K562 (cell line): ENCODE measurements at regions not wholly inside any gene's neighbourhood (a gene's known extent, or its start where the extent isn't known, plus 50 kb on each side); places are given as distances from the start of the nearest gene placed in this dataset.

Experiments
- ATAC-seq: fragments of 200-7000 bp; cut with Tn5 transposase; 3 replicates; pipeline ENCODE4 v1.9.1; 2020; ENCODE audit warnings: moderate library complexity
- BruUV-seq: library from RNA; stranded (reverse); fragments of 400-500 nt; replicated peaks from 2 replicates; lab custom pipeline; 2021; lab: Mats Ljungman, UMichigan
- CTCF ChIA-PET: fragments of 300-600 bp; formaldehyde crosslinking; extraction: SDS; loops from one replicate; lab custom pipeline; 2021; ENCODE audit warnings: low intra/inter-chr PET ratio; lab: Yijun Ruan, JAX
- POLR2A ChIA-PET: fragments of 300-600, 350-650 bp; sonication (Branson Sonifier 250); formaldehyde crosslinking; extraction: SDS; loops from one replicate; lab custom pipeline; 2021; ENCODE audit warnings: antibody characterized with exemption, inconsistent platforms; lab: Yijun Ruan, JAX
- DNase-seq, 4 experiments: peaks; one replicate each; pipeline versions ENCODE4 v3.0.0 to v3.0.0-alpha.2; 2011 to 2018; ENCODE audit warnings: low spot score in 3 of 4, mixed read lengths in 3 of 4; ENCODE audit errors: extremely low read depth in 1 of 4
- FAIRE-seq: peaks from 2 replicates; lab custom pipeline; 2011; peaks lifted over from hg19 to GRCh38; lab: Jason Lieb, UNC
- H2AFZ ChIP-seq: 2 replicates; pipeline ENCODE4 v1.6.0; 2011; ENCODE audit warnings: low read depth, low read length, control low read depth, inconsistent platforms
- H3K27ac ChIP-seq: fragments of 200-600 bp; 3 replicates; pipeline ENCODE4 v1.8.0; 2011; ENCODE audit warnings: low read depth, mild to moderate bottlenecking, control low read depth, inconsistent platforms, low read length, moderate library complexity, mixed read lengths; ENCODE audit errors: extremely low read depth
- H3K27me3 ChIP-seq, 2 experiments: fragments of 300-600 bp in 1 of 2; 2 replicates in 1 of 2; 3 replicates in 1 of 2; pipeline versions ENCODE4 v1.6.0 to v1.8.0; 2011; ENCODE audit warnings: inconsistent platforms in 2 of 2, low read length in 2 of 2, mild to moderate bottlenecking in 1 of 2, mixed read lengths in 1 of 2, moderate library complexity in 1 of 2; ENCODE audit not compliant: control insufficient read depth in 2 of 2, insufficient read depth in 2 of 2
- H3K36me3 ChIP-seq: fragments of 300-600 bp; 3 replicates; pipeline ENCODE4 v1.8.0; 2011; ENCODE audit warnings: mild to moderate bottlenecking, low read length, inconsistent platforms; ENCODE audit not compliant: control insufficient read depth, insufficient read depth
- H3K4me1 ChIP-seq, 2 experiments: fragments of 200-600 bp in 1 of 2; replicated peaks in 1 of 2; 2 replicates in 1 of 2; 3 replicates in 1 of 2; pipeline versions ENCODE4 v1.5.1 to v1.8.0; 2011; ENCODE audit warnings: inconsistent platforms in 2 of 2, low read length in 2 of 2, mild to moderate bottlenecking in 1 of 2, mixed read lengths in 1 of 2, moderate library complexity in 1 of 2; ENCODE audit not compliant: control insufficient read depth in 2 of 2, insufficient read depth in 2 of 2
- H3K4me2 ChIP-seq: 2 replicates; pipeline ENCODE4 v1.6.1; 2011; ENCODE audit warnings: low read length, control low read depth, inconsistent platforms, mixed read lengths; ENCODE audit not compliant: insufficient read depth
- H3K4me3 ChIP-seq: fragments of 200-600 bp; sonication (generic), shearing (Covaris generic); 2 replicates; pipeline ENCODE4 v1.5.1; 2016; ENCODE audit warnings: control low read depth, inconsistent platforms
- H3K79me2 ChIP-seq: fragments of 200-600 bp; 3 replicates; pipeline ENCODE4 v1.8.0; 2011; ENCODE audit warnings: low read length, inconsistent platforms; ENCODE audit not compliant: control insufficient read depth, insufficient read depth
- H3K9ac ChIP-seq, 2 experiments: 2 replicates each; pipeline versions ENCODE4 v1.6.0 to v1.6.1; 2011; ENCODE audit warnings: low read depth in 2 of 2, low read length in 2 of 2, control low read depth in 1 of 2, inconsistent platforms in 1 of 2, mild to moderate bottlenecking in 1 of 2, mixed read lengths in 1 of 2; ENCODE audit not compliant: insufficient read depth in 1 of 2
- H3K9me1 ChIP-seq: one replicate; pipeline ENCODE4 v1.6.0; 2011; ENCODE audit warnings: inconsistent platforms, mild to moderate bottlenecking, low read length, moderate library complexity; ENCODE audit not compliant: control insufficient read depth, insufficient read depth
- H3K9me3 ChIP-seq: replicated peaks from 2 replicates; pipeline ENCODE4 v1.5.1; 2011; ENCODE audit warnings: low read depth, low read length, inconsistent platforms; ENCODE audit not compliant: control insufficient read depth, insufficient read depth
- H4K20me1 ChIP-seq: replicated peaks from 2 replicates; pipeline ENCODE4 v1.6.1; 2011; ENCODE audit warnings: low read length, inconsistent platforms, mixed read lengths; ENCODE audit not compliant: control insufficient read depth, insufficient read depth
- ARID1B ChIP-seq: fragments of 450-650 bp; IDR thresholded peaks from 2 replicates; pipeline ENCODE4 v1.6.1; 2016; ENCODE audit warnings: antibody characterized with exemption, mild to moderate bottlenecking, inconsistent platforms
- ARID2 ChIP-seq: fragments of 450-650 bp; IDR thresholded peaks from 2 replicates; pipeline ENCODE4 v1.6.1; 2017; ENCODE audit warnings: antibody characterized with exemption, mild to moderate bottlenecking
- EWSR1 ChIP-seq: fragments of 450-650 bp; IDR thresholded peaks from 2 replicates; pipeline ENCODE4 v1.6.1; 2018; ENCODE audit warnings: borderline replicate concordance, mild to moderate bottlenecking, low read depth, moderate library complexity; ENCODE audit not compliant: partially characterized antibody
- LARP7 ChIP-seq: fragments of 450-650 bp; IDR thresholded peaks from 2 replicates; pipeline ENCODE4 v1.6.1; 2016
- RNF2 ChIP-seq: sonication (generic); IDR thresholded peaks from 2 replicates; pipeline ENCODE4 v1.6.1; 2016
- SMAD3 ChIP-seq: fragments of 450-650 bp; formaldehyde crosslinking; conservative IDR thresholded peaks from 2 replicates; pipeline ENCODE4 v1.4.0; 2020; ENCODE audit warnings: mild to moderate bottlenecking
- SP1 ChIP-seq: sonication (generic); formaldehyde crosslinking; IDR thresholded peaks from 2 replicates; pipeline ENCODE4 v1.8.1; 2022; ENCODE audit warnings: mild to moderate bottlenecking, missing genetic modification reagents
- TBP ChIP-seq: optimal IDR thresholded peaks from 2 replicates; pipeline ENCODE3; 2011; ENCODE audit warnings: low read depth, low read length, improper control_type of control experiment
- ZBTB1 ChIP-seq: sonication (generic); formaldehyde crosslinking; IDR thresholded peaks from 2 replicates; pipeline ENCODE4 v1.8.1; 2023; ENCODE audit warnings: missing genetic modification reagents, low read depth, mild to moderate bottlenecking, borderline replicate concordance
- ZKSCAN3 ChIP-seq: fragments of 250-450 bp; sonication (Bioruptor Pico); IDR thresholded peaks from 2 replicates; pipeline ENCODE4 v1.4.0; 2020
- ZNF512 ChIP-seq: IDR thresholded peaks from 2 replicates; pipeline ENCODE4 v1.6.1; 2016; ENCODE audit warnings: missing genetic modification characterization, missing compliant biosample characterization
- ZNF589 ChIP-seq: fragments of 200-800 bp; sonication (Bioruptor generic); IDR thresholded peaks from 2 replicates; pipeline ENCODE4 v1.6.1; 2016; ENCODE audit warnings: low read depth, missing genetic modification characterization, missing compliant biosample characterization
- in situ Hi-C: fragments of 300-500 bp; cut with MboI; formaldehyde crosslinking; loops from 4 replicates; pipeline ENCODE4 v1.15.0; 2018; ENCODE audit warnings: inconsistent platforms, mixed read lengths
- intact Hi-C: fragments of 100-400 bp; cut with micrococcal nuclease; formaldehyde crosslinking; loops from 2 replicates; pipeline ENCODE4 v1.14.2; 2022
- TF ChIP-seq, protein P1 (sequence below): sonication (generic); formaldehyde crosslinking; IDR thresholded peaks from 2 replicates; pipeline ENCODE4 v1.8.0; 2022; ENCODE audit warnings: mild to moderate bottlenecking, missing genetic modification reagents

DNA sequence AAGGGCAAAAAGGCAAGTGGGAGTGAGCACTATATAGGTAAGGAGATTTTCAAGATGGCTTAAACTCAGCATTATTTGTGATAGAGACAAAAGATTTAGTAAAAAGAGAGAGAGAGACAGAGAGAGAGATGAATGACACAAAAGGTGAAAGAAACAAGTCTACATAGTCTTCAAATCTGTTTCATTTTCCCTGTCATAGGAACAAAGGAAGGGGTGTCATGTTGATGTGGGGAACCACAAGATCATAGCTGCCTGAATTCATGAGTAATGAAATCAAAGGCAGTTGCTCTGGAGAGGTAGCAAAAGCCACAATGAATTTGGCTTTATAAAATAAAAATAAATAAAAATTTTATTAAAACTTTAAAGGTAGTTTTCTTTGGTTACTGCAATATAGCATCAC is 67.2 kb upstream of the PHIP start:
- ATAC-seq, result no peak
- no peaks in the 10 kb centered on the region for H3K4me1 ChIP-seq
- FAIRE-seq, result no peak
- H3K4me2 ChIP-seq, result no peak overlapping the region
- H3K36me3 ChIP-seq, result no peaks in the 10 kb centered on the region
- H3K9me1 ChIP-seq, result no peaks in the 10 kb centered on the region
- no peak overlapping the region for H3K9ac ChIP-seq
- no peak overlapping the region for H2AFZ ChIP-seq
- in situ Hi-C loops, result no loop called here
- DNase-seq, result no peak
- ChIA-PET CTCF (no interaction called here), POLR2A (interaction anchor here (0.7 kb wide), 1 partner anchor 608 kb away, joined by 3 read pairs; no protein-coding TSS in a partner anchor)
- BruUV-seq, result no TSS peak
- H3K4me3 ChIP-seq, result no peak overlapping the region
- H3K79me2 ChIP-seq, result no peaks in the 10 kb centered on the region
- no peaks in the 10 kb centered on the region for H4K20me1 ChIP-seq
- H3K27me3 ChIP-seq, result no peaks in the 10 kb centered on the region
- no peak for TF ChIP-seq RNF2
- TF ChIP-seq ZNF589, result no peak
- TF ChIP-seq, protein P1, sequence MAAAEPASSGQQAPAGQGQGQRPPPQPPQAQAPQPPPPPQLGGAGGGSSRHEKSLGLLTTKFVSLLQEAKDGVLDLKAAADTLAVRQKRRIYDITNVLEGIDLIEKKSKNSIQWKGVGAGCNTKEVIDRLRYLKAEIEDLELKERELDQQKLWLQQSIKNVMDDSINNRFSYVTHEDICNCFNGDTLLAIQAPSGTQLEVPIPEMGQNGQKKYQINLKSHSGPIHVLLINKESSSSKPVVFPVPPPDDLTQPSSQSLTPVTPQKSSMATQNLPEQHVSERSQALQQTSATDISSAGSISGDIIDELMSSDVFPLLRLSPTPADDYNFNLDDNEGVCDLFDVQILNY (CRISPR knock-in tag), result no peak
- TF ChIP-seq SP1 (CRISPR knock-in tag), result no peak
- no peak for TF ChIP-seq SMAD3
- no peak for TF ChIP-seq ARID2
- no peak for TF ChIP-seq ARID1B
- no peak for TF ChIP-seq ZNF512 (tag)
- no peak for TF ChIP-seq ZKSCAN3 (CRISPR knock-in tag)
- TF ChIP-seq LARP7, result no peak
- TF ChIP-seq TBP, result no peak
- TF ChIP-seq ZBTB1 (CRISPR knock-in tag), result no peak
- TF ChIP-seq EWSR1, result no peak
- TF ChIP-seq, all 486 proteins: peak for 0
- Histone ChIP-seq H3K27ac (no peak overlapping the region), H3K9me3 (no peaks in the 10 kb centered on the region)
- intact Hi-C loops, result no loop called here
